Kidney epithelial cell (primary cell): ENCODE measurements at regions not wholly inside any gene's neighbourhood (a gene's known extent, or its start where the extent isn't known, plus 50 kb on each side); places are given as distances from the start of the nearest gene placed in this dataset.

ENCODE experiments used
- DNase-seq: peaks from one replicate; pipeline ENCODE4 v3.0.0-alpha.2; 2010; ENCODE audit warnings: low read depth
- H3K27me3 ChIP-seq: 2 replicates; pipeline ENCODE4 v1.6.0; 2011; ENCODE audit warnings: low read length; ENCODE audit not compliant: control insufficient read depth, insufficient read depth
- H3K36me3 ChIP-seq: 2 replicates; pipeline ENCODE4 v1.5.1; 2011; ENCODE audit warnings: low read length; ENCODE audit not compliant: control insufficient read depth, insufficient read depth
- H3K4me3 ChIP-seq: 2 replicates; pipeline ENCODE4 v1.5.1; 2011; ENCODE audit warnings: low read depth, mild to moderate bottlenecking, control low read depth, low read length
- TF ChIP-seq, protein P1 (sequence below): IDR thresholded peaks from 2 replicates; pipeline ENCODE4 v1.5.1; 2011; ENCODE audit warnings: mild to moderate bottlenecking, moderate library complexity, low read length, control low read depth, inconsistent platforms; ENCODE audit not compliant: insufficient read depth, poor library complexity, severe bottlenecking

DNA sequence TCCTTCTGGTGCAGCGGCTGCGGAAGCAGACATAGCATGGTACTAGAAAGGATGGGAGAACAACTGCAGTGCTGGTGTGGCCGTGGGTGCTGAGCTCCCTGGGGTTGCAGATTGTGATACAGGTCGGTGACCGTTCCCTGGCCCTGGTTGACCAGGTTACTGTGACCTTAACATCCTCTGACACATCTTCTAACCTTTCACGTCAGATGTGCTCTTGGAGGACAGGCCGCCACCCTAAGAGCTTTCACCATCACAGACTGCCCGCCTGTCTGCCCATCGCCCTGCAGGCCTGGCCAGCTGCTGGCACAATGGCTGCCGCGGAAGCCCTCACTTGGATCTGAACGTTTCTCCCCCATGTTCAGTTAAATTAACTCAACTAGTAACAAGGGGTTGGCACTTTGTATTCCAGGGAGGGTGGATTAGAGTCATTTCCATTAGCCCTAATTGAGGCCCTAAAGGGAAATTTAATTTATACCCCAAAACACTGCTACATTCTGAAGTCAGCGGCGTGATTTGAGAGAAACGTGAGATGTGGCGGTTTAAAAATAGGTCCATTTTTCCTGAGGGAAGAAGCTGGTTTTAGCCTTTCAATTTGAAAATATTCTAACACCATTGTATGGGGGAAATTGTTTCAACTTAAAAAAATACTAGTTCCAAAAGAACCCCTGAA is 443.9 kb upstream of the CDH4 start:
- DNase-seq, result no peak
- TF ChIP-seq, protein P1, sequence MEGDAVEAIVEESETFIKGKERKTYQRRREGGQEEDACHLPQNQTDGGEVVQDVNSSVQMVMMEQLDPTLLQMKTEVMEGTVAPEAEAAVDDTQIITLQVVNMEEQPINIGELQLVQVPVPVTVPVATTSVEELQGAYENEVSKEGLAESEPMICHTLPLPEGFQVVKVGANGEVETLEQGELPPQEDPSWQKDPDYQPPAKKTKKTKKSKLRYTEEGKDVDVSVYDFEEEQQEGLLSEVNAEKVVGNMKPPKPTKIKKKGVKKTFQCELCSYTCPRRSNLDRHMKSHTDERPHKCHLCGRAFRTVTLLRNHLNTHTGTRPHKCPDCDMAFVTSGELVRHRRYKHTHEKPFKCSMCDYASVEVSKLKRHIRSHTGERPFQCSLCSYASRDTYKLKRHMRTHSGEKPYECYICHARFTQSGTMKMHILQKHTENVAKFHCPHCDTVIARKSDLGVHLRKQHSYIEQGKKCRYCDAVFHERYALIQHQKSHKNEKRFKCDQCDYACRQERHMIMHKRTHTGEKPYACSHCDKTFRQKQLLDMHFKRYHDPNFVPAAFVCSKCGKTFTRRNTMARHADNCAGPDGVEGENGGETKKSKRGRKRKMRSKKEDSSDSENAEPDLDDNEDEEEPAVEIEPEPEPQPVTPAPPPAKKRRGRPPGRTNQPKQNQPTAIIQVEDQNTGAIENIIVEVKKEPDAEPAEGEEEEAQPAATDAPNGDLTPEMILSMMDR, result no peak
- H3K27me3 ChIP-seq, result no peaks in the 10 kb centered on the region
- H3K4me3 ChIP-seq, result no peak overlapping the region
- no peaks in the 10 kb centered on the region for H3K36me3 ChIP-seq

DNA sequence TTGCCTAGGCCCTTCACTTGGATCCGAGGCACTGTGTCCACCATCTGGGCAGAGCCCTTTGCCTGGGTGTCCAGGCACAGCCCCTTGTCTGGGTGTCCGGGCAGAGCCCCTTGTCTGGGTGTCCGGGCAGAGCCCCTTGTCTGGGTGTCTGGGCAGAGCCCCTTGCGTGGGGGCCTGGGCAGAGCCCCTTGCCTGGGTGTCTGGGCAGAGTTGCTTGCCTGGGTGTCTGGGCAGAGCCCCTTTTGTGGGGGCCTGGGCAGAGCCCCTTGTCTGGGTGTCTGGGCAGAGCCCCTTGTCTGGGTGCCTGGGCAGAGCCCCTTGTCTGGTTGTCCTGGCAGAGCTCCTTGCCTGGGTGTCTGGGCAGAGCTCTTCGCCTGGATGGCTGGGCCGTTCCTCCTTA is 443.4 kb upstream of the CDH4 start:
- Histone ChIP-seq H3K4me3 (no peak overlapping the region), H3K27me3 (no peaks in the 10 kb centered on the region), H3K36me3 (no peaks in the 10 kb centered on the region)
- TF ChIP-seq, protein P1, result no peak
- no peak for DNase-seq

DNA sequence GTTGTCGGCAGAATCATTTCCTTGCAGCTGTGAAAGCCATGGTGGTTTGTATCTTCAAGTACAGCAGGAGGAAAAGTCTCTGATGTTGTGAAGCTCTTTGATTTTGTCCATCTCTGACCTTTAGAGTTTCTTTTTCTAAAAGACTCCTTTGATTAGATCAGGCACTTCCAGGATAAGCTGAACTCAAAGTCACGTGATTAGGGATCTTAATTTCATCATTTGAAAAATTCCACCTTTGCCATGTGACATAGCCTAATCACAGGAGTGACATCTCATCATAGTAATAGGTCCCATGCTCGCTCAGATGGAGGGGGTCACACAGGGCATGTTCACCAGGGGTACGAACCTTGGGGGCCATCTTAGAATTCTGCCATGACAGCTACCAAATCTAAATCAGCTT is 441.5 kb upstream of the CDH4 start:
- no peak overlapping the region for H3K4me3 ChIP-seq
- no peak for DNase-seq
- TF ChIP-seq, protein P1, result no peak

DNA sequence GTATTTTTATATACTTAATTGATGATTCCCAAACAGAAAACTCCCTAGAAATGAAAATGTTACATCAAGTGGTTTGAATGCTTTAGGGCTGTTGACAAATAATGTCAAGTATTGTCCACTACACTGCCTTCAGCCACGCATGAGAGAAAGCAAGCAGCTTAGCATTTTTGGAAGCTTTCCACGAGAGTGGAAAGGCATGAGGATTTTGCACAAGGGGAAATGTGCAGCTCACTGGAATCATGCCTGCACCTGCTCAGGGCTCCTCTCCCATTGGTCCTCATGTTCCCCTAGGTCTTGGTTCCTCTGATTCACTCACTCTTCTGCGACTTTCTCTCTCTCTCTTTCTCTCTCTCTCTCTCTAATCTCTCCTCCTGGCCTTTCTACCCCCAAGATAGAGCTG is 439.5 kb upstream of the CDH4 start:
- no peak overlapping the region for H3K4me3 ChIP-seq
- no peaks in the 10 kb centered on the region for H3K36me3 ChIP-seq
- TF ChIP-seq, protein P1, result no peak
- no peak for DNase-seq
- no peaks in the 10 kb centered on the region for H3K27me3 ChIP-seq

More for the DNA sequence above, 441.5 kb upstream of the CDH4 start:
- H3K27me3 ChIP-seq, result no peaks in the 10 kb centered on the region
- no peaks in the 10 kb centered on the region for H3K36me3 ChIP-seq

DNA sequence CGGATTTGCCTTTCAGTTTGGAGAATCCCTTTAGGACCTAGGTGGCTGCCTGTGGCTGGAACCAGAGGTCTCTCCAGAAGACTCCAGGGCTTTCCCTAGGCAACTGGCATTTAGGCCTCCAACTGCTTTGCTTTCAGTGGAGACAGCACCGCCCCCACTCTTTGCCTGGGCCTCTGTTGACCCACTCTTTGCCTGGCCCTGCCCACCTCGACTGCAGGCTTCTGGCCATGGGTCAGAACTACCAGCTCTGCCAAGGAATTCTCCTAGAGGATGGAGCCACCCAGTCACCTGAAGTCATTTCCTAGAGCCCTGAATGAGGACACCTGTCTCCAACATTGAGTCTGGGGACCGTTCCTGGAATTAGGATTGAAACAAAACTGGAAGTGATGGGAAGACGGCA is 439.0 kb upstream of the CDH4 start:
- DNase-seq, result no peak
- TF ChIP-seq, protein P1, result no peak
- H3K36me3 ChIP-seq, result no peaks in the 10 kb centered on the region
- no peaks in the 10 kb centered on the region for H3K27me3 ChIP-seq
- no peak overlapping the region for H3K4me3 ChIP-seq

DNA sequence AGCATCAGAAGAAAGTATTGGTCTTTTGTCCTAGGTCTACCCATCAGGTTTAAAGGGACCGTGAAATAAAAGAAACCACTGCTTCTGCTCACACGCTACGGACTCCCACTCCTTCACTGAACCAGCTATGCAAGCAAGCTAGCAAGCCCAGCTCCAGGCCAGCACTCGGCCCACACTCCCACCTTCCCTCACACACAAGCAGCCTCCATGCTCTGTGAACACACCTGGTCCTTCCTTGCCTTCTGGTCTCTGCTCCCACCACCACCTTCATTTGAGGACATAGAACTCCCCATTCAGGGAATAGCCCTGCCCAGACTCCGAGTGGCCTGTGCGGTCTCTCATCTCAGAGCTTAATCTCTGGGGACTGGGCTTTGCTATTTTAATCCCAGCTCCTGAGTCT is 436.4 kb upstream of the CDH4 start:
- H3K4me3 ChIP-seq, result no peak overlapping the region
- no peaks in the 10 kb centered on the region for H3K36me3 ChIP-seq
- no peaks in the 10 kb centered on the region for H3K27me3 ChIP-seq
- DNase-seq, result no peak
- TF ChIP-seq, protein P1, result no peak
